ENCODE measurements at regions not wholly inside any gene's neighbourhood (a gene's known extent, or its start where the extent isn't known, plus 50 kb on each side); places are given as distances from the start of the nearest gene placed in this dataset.
"Not testable (repeated sequence)": the region's sequence is repeated elsewhere in the genome, so short reads cannot be mapped to it uniquely, and the experiment has no call there.

GRCh38 chr11:134958870-134959269 lies 546.8 kb upstream of the B3GAT1 start:
- H3K9me3 Mint-ChIP-seq: no peaks in the 10 kb centered on the region
- no peaks in the 10 kb centered on the region for H3K27me3 Mint-ChIP-seq (ENCODE audit: low read depth)
- H3K4me1 Mint-ChIP-seq (ENCODE audit: low read depth): no peaks in the 10 kb centered on the region
- H3K27ac Mint-ChIP-seq: no peak overlapping the region
- no peak for DNase-seq (ENCODE audit: low spot score)
- intact Hi-C loops (cut with micrococcal nuclease): no loop called here
- H3K36me3 Mint-ChIP-seq (ENCODE audit: low read depth): no peaks in the 10 kb centered on the region
- no peak overlapping the region for H3K4me3 Mint-ChIP-seq (ENCODE audit: low read depth)

- DNase-seq (ENCODE audit: low spot score): no peak
Measured at GRCh38 chr11:134958336-134958640, 546.2 kb upstream of the B3GAT1 start.

DNA sequence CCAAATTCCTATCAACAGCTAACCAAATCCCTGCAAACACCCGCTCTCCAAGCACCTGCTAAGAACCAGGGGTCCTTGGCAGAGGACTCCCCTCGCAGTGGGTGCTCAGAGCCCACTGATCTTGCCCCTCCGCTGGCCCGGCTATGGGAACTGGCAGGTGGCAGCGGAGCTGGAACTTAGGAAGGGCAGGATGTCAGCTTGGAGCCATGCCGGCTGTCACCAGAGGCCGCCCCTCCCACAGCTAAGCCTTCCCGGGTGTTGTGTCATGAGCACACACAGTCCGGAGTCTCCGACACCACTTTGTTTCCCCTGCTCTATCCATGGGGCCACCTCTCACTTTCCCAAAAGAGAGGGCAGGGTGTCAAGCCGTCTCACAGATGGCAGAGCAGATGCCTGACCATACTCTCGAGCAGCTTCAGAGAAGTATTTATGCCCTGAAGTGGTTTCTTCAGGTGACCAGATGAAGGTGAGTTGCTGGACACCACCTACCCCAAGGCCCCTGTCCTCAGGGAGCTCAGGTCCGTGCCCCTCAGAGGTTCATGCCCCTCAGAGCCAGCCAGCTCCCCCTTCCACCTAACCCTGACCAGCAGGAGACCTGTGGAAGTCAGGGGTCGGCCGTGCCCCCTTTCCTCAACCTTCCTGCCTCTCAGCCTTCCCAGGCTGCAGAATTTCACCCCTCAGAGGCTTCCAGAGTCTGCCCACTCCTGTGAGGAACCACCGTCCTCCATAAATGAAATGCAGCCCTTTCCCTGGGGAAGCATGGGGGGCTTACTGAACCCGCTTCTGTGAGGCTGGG lies 545.7 kb upstream of the B3GAT1 start:
- no peaks in the 10 kb centered on the region for H3K9me3 Mint-ChIP-seq
- intact Hi-C loops (cut with micrococcal nuclease): no loop called here
- H3K4me1 Mint-ChIP-seq (ENCODE audit: low read depth): no peaks in the 10 kb centered on the region
- no peaks in the 10 kb centered on the region for H3K27me3 Mint-ChIP-seq (ENCODE audit: low read depth)
- no peaks in the 10 kb centered on the region for H3K36me3 Mint-ChIP-seq (ENCODE audit: low read depth)
- no peak for DNase-seq (ENCODE audit: low spot score)
- H3K27ac Mint-ChIP-seq: no peak overlapping the region
- no peak overlapping the region for H3K4me3 Mint-ChIP-seq (ENCODE audit: low read depth)

More at GRCh38 chr11:134958336-134958640, 546.2 kb upstream of the B3GAT1 start:
- no peaks in the 10 kb centered on the region for H3K27me3 Mint-ChIP-seq (ENCODE audit: low read depth)
- no peaks in the 10 kb centered on the region for H3K9me3 Mint-ChIP-seq
- no peaks in the 10 kb centered on the region for H3K4me1 Mint-ChIP-seq (ENCODE audit: low read depth)
- H3K4me3 Mint-ChIP-seq (ENCODE audit: low read depth): no peak overlapping the region
- H3K27ac Mint-ChIP-seq: no peak overlapping the region
- no peaks in the 10 kb centered on the region for H3K36me3 Mint-ChIP-seq (ENCODE audit: low read depth)
- intact Hi-C loops (cut with micrococcal nuclease): no loop called here

GRCh38 chr11:134956450-134957210 lies 544.6 kb upstream of the B3GAT1 start:
- intact Hi-C loops (cut with micrococcal nuclease): no loop called here
- H3K4me3 Mint-ChIP-seq (ENCODE audit: low read depth): no peak overlapping the region
- H3K27me3 Mint-ChIP-seq (ENCODE audit: low read depth): no peaks in the 10 kb centered on the region
- no peak overlapping the region for H3K27ac Mint-ChIP-seq
- no peak for DNase-seq (ENCODE audit: low spot score)
- no peaks in the 10 kb centered on the region for H3K9me3 Mint-ChIP-seq
- no peaks in the 10 kb centered on the region for H3K36me3 Mint-ChIP-seq (ENCODE audit: low read depth)
- H3K4me1 Mint-ChIP-seq (ENCODE audit: low read depth): no peaks in the 10 kb centered on the region

GRCh38 chr11:134955970-134956369 lies 543.9 kb upstream of the B3GAT1 start:
- H3K9me3 Mint-ChIP-seq; H3K27ac Mint-ChIP-seq; intact Hi-C loops (cut with micrococcal nuclease); H3K27me3 Mint-ChIP-seq (ENCODE audit: low read depth); DNase-seq (ENCODE audit: low spot score); H3K36me3 Mint-ChIP-seq (ENCODE audit: low read depth); H3K4me1 Mint-ChIP-seq (ENCODE audit: low read depth); H3K4me3 Mint-ChIP-seq (ENCODE audit: low read depth): not testable (repeated sequence)

DNA sequence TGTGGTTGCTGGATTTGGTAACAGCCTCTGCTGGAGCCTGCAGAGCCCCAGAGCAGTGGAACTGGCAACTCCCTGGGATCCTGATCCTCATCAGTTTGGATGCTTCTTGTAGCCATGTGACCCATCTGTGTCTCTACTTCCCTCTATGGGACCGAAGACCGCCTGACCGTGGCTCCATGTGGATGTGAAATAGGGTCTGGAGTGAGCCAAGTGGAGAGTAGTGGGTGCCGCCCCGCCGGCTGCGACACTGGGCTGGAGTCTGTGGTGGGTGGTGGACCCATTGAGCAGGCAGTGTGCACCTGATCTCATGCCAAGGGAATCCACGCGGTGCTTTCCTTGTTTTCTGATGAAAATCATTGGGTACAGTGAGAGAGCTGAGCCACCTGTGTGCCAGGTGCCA lies 543.2 kb upstream of the B3GAT1 start:
- no peak overlapping the region for H3K4me3 Mint-ChIP-seq (ENCODE audit: low read depth)
- intact Hi-C loops (cut with micrococcal nuclease): no loop called here
- no peak overlapping the region for H3K27ac Mint-ChIP-seq

GRCh38 chr11:134954456-134954855 lies 542.4 kb upstream of the B3GAT1 start:
- intact Hi-C loops (cut with micrococcal nuclease); H3K36me3 Mint-ChIP-seq (ENCODE audit: low read depth); H3K4me1 Mint-ChIP-seq (ENCODE audit: low read depth); H3K4me3 Mint-ChIP-seq (ENCODE audit: low read depth); H3K27me3 Mint-ChIP-seq (ENCODE audit: low read depth); H3K9me3 Mint-ChIP-seq; DNase-seq (ENCODE audit: low spot score); H3K27ac Mint-ChIP-seq: not testable (repeated sequence)

More for the DNA sequence above, 543.2 kb upstream of the B3GAT1 start:
- no peaks in the 10 kb centered on the region for H3K9me3 Mint-ChIP-seq
- H3K36me3 Mint-ChIP-seq (ENCODE audit: low read depth): no peaks in the 10 kb centered on the region
- no peaks in the 10 kb centered on the region for H3K27me3 Mint-ChIP-seq (ENCODE audit: low read depth)
- no peak for DNase-seq (ENCODE audit: low spot score)
- no peaks in the 10 kb centered on the region for H3K4me1 Mint-ChIP-seq (ENCODE audit: low read depth)

- H3K4me1 Mint-ChIP-seq (ENCODE audit: low read depth); DNase-seq (ENCODE audit: low spot score); intact Hi-C loops (cut with micrococcal nuclease); H3K4me3 Mint-ChIP-seq (ENCODE audit: low read depth); H3K9me3 Mint-ChIP-seq; H3K27ac Mint-ChIP-seq; H3K27me3 Mint-ChIP-seq (ENCODE audit: low read depth); H3K36me3 Mint-ChIP-seq (ENCODE audit: low read depth): not testable (repeated sequence)
Measured at GRCh38 chr11:134953417-134953970, 541.5 kb upstream of the B3GAT1 start.

DNA sequence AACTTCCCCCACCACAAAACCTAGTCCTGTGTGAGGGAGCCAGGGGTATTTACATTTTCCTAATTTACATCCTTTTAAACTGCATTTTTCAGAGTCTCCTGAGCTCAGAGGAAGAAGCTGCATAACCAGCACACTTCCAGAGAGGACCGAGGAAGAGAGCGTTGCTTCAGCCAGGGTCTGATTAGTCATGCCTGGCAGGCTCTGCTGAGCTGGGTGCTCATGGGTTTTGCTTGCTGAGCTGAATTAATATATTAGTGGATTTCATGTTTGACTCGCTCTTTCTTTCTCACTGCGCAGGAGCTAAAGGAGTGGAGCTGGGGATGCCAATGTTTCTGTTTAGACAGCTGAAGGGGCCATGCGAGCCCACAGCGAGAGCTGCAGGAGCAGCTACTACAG lies 539.3 kb upstream of the B3GAT1 start:
- Mint-ChIP-seq H3K27me3 (ENCODE audit: low read depth) (no peaks in the 10 kb centered on the region), H3K36me3 (ENCODE audit: low read depth) (no peaks in the 10 kb centered on the region), H3K4me1 (ENCODE audit: low read depth) (no peaks in the 10 kb centered on the region), H3K4me3 (ENCODE audit: low read depth) (no peak overlapping the region), H3K27ac (no peak overlapping the region), H3K9me3 (no peaks in the 10 kb centered on the region)
- intact Hi-C loops (cut with micrococcal nuclease): no loop called here
- no peak for DNase-seq (ENCODE audit: low spot score)

DNA sequence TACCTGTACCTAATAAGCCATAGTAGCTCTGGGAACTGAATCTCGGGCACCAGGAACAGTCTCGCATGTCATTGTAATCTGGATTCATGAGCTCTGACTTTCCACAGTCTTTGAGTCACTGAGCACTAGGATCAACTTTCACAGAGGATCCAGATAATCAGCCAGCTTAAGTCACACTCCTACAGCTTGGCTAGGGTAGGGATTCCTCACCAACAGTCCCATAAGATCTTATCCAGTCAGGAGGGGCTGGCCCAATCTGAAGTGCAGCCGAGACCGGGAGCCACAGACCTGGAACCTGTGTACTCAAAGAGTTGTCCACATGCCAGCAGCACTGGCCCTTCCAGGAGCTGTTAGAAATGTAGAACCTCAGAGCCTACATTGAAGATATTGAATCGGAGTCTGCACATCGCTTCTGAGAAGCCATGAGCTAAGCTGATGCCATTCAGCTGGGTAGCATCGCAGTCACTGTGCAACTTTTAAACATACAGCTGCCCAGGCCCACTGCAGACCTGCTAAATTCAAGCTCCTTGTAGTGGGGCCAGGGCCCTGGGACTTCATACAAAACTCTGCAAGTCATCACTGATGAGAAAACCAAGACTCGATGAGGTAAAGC lies 538.8 kb upstream of the B3GAT1 start:
- Mint-ChIP-seq H3K36me3 (ENCODE audit: low read depth) (no peaks in the 10 kb centered on the region), H3K4me3 (ENCODE audit: low read depth) (no peak overlapping the region), H3K27me3 (ENCODE audit: low read depth) (no peaks in the 10 kb centered on the region), H3K27ac (no peak overlapping the region), H3K4me1 (ENCODE audit: low read depth) (no peaks in the 10 kb centered on the region), H3K9me3 (no peaks in the 10 kb centered on the region)
- intact Hi-C loops (cut with micrococcal nuclease): no loop called here
- no peak for DNase-seq (ENCODE audit: low spot score)

DNA sequence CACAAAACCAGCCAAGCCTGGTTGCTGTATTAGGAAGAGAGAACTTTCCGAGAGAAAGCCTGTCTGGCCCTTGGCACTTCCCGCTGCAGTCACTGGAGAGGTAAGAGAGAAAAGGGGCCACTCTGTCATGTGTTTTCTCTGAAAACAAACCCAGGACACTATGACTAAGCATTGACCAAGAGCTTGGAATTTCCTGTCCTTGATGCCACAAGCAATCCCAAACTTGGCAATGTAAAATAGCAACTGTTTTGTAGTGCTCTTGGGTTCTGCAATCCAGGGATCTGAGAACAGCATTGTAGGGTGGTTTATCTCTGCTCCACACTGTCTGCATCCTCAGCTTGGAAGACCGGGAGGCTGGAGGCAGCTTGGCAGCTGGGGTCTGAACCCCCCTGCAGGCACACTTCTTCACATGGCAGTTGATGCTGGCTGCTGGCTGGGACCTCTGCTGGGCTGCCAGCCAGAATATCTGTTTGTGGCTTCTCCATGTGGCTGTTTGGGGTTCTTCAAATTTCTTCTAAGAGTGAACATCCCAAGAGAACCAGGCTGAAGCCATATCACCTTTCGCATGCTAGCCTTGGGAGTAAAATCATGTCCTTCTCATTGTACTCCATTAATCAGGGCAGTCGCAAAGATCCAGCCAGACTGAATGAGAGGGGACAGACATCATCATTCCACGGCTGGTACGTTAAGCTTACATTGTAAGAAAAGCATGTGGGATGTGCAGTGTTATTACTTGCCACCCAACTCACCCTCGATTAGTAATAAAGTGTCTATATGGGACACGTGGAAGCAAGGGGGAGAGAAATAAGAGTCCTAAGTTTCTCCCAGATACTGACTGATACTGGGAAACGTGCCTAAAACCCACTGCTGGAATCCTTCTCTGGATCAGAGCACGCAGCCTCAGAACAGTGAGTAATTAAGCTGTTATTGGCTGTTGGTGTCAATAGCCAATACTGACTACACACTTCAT lies 537.4 kb upstream of the B3GAT1 start:
- no peak overlapping the region for H3K27ac Mint-ChIP-seq
- DNase-seq (ENCODE audit: low spot score): no peak
- intact Hi-C loops (cut with micrococcal nuclease): no loop called here
- no peaks in the 10 kb centered on the region for H3K4me1 Mint-ChIP-seq (ENCODE audit: low read depth)
- no peaks in the 10 kb centered on the region for H3K27me3 Mint-ChIP-seq (ENCODE audit: low read depth)
- H3K36me3 Mint-ChIP-seq (ENCODE audit: low read depth): no peaks in the 10 kb centered on the region
- H3K4me3 Mint-ChIP-seq (ENCODE audit: low read depth): no peak overlapping the region
- no peaks in the 10 kb centered on the region for H3K9me3 Mint-ChIP-seq

DNA sequence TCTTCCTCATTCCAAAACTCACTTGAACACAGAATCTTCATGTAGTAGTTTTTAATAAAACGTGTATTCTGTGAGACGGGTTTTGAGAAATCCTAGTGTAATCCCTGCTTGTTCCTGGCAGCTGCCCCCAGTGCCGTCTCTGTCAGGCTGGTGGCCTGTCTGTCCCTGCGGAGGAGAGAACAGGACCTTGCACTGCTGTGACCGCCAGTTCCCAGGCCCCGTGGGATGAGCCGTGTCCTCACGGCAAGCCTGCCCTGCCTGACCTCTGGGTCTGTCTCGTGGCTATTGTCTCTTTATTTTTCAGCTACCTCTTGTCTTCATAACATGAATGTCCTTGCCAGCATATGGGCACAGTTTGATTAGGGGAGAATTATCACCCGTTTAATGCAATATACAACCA lies 535.5 kb upstream of the B3GAT1 start:
- H3K9me3 Mint-ChIP-seq: no peaks in the 10 kb centered on the region

More for the DNA sequence above, 535.5 kb upstream of the B3GAT1 start:
- H3K27me3 Mint-ChIP-seq (ENCODE audit: low read depth): no peaks in the 10 kb centered on the region
- DNase-seq (ENCODE audit: low spot score): no peak
- intact Hi-C loops (cut with micrococcal nuclease): no loop called here
- H3K4me1 Mint-ChIP-seq (ENCODE audit: low read depth): no peaks in the 10 kb centered on the region
- no peak overlapping the region for H3K27ac Mint-ChIP-seq
- no peaks in the 10 kb centered on the region for H3K36me3 Mint-ChIP-seq (ENCODE audit: low read depth)
- H3K4me3 Mint-ChIP-seq (ENCODE audit: low read depth): no peak overlapping the region

Measured in activated T-helper 2 cell treated with anti-CD3 and anti-CD28 coated beads, Interferon-gamma antibody, Interleukin-2, Interleukin-4, amounts not matched to agents 10 μg/mL and 5 μg/mL and 100 μg/mL, durations not matched to agents 14 hours and 24 hours and 36 hours (primary cell).